Islet precursor cell (in vitro differentiated cells): ENCODE measurements at regions not wholly inside any gene's neighbourhood (a gene's known extent, or its start where the extent isn't known, plus 50 kb on each side); places are given as distances from the start of the nearest gene placed in this dataset.

Source experiments
- DNase-seq: peaks from one replicate; pipeline ENCODE4 v3.0.0-alpha.2; 2018

- DNase-seq, result no peak
Observed at GRCh38 chr1:25034736-25035522, 104.9 kb upstream of the RUNX3 start.

GRCh38 chr1:25033828-25034705 lies 104.0 kb upstream of the RUNX3 start:
- no peak for DNase-seq

- no peak for DNase-seq
Observed at GRCh38 chr1:25033030-25033827, 103.2 kb upstream of the RUNX3 start.

GRCh38 chr1:25031966-25032667 lies 102.0 kb upstream of the RUNX3 start:
- DNase-seq, result no peak

DNA sequence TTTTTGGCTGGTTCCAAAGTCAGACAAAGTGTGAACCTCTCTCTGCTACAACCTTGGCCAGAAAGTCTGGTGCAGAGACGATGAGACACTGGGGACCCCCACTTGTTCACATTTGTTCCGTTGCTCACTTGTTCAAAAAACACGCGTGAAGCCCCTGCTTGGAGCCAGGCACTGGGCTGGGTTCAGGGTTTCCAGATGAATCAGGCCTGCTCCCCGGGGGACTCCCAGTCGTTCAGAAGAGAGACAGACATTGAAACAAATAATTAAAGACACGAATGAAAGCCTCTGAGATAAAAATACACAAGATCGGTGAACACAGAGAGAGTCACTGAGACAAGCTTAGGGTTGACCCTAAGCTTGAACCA lies 101.5 kb upstream of the RUNX3 start:
- DNase-seq, result no peak

- no peak for DNase-seq
Observed at GRCh38 chr1:25030674-25031589, 100.9 kb upstream of the RUNX3 start.

DNA sequence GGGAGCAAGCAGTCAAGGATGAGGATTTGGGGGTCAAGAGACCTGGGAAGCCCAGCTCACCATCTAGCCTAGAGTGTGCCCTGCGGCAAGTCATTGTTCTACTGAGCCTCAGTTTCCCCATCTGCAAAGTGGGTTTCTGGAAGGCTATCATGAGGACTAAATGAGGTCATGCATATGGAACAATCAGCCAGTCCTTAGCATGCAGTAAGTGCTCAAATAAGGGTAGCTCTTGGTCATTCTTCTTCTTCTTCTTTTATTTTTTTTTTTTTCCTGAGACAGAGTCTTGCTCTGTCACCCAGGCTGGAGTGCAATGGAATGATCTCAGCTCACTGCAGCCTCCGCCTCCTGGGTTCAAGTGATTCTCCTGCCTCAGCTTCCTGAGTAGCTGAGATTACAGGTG lies 99.9 kb upstream of the RUNX3 start:
- no peak for DNase-seq

- no peak for DNase-seq
Observed at GRCh38 chr1:25028907-25029599, 99.0 kb upstream of the RUNX3 start.

DNA sequence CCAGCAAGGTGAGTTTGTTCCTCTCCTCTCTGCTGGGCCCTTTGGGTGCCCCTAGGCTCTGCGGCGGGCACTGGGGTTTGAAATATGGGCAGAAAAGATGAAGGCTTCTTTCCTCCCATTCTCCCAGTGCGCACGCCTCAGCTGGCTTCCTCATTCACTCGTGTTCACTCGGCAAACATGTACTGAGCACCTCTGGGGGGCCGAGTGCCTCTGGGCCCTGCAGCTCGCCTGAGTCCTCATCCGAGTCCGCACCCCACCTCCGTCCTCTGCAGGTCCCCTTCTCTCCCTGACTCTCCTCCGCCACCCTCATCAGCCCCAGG lies 98.5 kb upstream of the RUNX3 start:
- DNase-seq, result no peak

- DNase-seq, result no peak
Observed at GRCh38 chr1:25027822-25028586, 97.9 kb upstream of the RUNX3 start.

DNA sequence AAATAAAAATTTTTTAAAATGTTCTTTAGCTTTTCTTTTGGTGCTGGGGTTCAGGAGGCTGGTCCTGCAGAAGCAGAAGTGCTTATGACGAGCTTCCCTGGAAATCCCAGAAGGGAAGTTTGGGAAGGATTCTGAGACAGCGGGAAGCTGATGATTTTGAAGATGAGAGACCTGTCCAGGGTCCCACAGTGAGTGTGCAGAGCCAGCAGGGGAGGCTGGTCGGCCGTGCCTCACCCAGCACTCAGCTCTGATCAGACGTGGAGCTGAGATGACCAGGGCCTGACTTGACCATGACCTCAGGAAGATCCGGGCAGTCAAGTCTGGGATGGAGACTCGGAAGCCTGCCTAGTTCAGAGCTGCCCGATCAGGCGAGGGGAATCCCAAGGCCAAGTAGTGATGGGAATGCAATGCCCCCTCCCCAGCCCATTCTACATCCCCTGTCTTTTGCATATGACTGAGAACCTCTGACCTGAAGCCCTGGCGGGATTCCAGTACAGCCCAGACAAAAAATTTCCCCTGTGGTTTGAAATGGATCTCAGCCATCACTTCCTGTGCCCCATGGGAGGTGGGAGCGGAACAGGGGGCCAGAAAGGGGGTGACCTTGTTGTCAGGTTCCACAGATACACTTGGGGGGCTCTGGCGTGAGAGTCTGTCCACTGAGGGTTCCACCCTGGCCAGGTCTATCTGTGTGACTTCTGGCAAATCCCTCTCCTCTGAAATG lies 96.8 kb upstream of the RUNX3 start:
- DNase-seq, result no peak

DNA sequence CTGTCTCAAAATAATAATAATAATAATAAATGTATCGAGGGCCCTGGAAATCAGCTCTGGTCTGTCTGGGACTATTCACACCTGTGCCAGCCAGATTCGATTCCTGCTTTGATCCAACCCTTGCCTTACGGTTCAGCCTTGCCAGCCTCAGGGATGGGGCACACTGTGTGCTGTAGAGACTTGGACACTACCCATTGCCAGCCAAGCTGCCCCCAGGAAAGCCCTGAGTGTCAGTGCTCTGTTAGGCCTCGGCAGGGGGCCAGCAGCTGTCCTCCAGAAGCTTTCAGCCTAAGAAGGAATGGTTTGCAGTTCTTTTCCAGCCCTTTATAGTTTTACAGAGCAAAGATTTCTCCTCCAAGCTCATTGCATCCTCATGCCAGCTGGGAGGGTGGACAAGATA lies 96.2 kb upstream of the RUNX3 start:
- DNase-seq, result no peak

DNA sequence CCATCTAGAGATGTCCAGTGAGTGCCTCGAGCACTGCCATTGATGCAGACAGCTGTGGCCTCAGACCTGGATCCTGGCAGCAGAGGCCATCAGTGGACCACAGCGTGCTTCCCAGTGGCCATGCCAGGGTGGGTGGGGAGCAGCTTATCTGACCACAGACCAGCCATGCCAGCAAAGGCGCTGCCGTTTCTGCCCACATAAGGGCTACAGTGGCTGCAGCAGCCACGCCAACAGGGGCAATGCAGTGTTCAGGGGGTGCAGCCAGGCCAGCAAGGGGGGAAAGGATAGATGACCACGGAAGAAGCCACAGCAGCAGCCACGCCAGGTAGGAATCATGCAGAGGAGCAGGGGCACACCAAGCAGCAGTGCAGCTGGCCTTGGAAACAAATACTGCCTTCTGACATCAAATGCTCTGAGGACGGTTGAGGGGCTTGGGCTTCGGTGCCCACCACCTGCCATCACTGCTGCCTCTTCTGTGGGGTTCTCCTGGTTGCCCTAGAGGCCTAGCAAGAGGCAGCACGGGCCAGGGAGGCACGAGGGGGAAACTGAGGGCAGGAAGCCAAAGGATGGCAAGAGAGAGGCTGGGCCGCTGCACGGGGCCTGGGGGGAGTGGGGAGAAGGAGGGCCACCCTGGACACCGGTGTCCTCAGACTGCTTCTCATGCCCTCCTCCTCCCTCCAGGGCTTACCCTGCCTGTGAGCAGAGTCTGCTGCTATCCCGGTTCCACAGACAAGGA lies 94.7 kb upstream of the RUNX3 start:
- DNase-seq, result no peak

DNA sequence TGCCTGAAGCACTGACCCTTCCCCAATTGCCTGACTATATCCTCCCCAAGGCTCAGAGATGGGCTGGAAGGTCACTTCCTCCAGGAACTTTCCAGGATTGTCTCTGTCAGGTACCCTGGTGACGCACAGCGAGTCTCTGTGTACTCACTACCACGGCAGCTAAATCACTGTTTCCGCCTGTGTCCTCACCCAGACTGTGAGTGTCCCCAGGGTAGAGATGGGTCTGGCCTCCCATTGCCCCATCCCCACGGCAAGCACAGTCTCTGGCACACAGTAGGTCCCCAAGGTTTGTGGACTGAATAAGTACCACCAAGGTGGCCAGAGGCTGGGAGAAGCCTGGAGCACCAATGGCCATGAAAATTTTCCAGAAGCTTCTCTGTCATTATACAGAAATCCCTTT lies 93.8 kb upstream of the RUNX3 start:
- no peak for DNase-seq

GRCh38 chr1:25023190-25023578 lies 93.1 kb upstream of the RUNX3 start:
- DNase-seq, result no peak

DNA sequence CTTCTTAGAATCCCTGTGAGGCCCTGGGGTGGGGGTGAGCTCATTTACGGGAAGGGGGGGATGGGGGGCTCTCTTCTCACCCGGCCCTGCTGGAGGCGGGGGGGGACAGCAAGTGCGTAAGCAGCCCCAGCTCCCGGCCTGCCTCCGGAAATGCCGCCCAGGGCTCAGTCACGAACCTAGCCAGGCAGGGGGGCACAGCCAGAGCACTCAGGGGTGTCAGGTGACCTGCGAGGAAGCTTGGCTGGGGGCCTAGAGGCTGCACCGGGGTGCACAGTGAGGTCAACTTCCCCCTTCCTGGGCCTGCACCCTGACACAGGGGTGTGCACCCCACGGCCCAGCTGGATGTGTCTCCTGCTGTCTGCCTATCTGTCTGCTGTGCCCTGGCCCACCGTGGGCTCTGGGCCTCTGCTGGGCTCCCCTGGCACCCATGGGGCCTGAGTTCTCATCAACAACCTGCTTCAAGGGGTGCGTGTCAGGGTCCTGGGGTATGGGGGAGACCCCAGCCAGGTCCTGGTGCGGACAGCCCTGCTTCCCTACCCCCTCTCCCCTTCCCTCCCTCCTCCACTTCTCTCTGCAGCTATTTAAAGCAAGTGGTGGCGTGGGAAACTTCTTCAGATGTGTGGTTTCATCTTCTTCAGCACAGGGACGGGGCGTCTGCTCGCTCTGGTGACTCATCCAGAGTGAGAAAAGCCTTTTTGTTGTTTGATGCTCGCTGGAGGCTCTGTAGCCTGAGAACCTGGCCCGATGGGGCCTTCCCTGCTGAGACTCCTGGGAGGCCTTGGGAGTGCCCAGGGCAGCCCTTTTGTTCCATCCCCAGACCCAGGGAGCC lies 92.5 kb upstream of the RUNX3 start:
- DNase-seq, result peak; percentile 98

DNA sequence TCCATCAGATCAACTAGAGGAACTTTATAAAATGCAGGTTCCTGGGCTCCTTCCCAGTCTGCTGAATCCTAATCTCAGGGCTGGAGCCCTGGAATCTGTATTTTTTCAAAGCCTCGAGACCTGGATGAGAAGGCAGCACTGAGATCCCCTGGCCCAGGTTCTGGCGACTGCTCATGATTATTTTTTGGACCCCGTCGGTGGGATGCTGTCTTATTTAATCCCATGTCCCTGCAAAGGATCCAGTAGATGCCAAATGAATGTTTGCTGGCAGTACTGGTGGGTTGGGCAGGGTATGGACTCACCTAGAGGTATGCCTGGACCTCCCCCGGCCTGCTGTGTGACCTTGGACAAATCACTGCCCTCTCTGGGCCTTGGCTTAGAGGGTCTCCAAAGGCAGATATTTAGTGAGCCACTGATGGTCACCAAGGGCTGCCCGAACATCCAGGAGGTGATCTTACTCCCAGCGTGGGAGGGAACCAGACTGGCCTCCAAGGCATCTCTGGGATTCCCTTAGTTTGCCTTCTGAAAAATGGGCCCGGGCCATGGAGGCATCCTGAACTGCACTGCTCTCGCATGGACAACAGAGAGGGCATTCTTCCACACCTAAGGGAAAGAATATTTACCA lies 91.6 kb upstream of the RUNX3 start:
- DNase-seq, result no peak
